Kidney (tissue), 13 donors: ENCODE measurements at regions not wholly inside any gene's neighbourhood (a gene's known extent, or its start where the extent isn't known, plus 50 kb on each side); places are given as distances from the start of the nearest gene placed in this dataset.

ENCODE experiments used
- DNase-seq, 5 donors: peaks; one replicate each; pipeline ENCODE4 v3.0.0-alpha.2; 2013 to 2020
- FAIRE-seq: peaks from 2 replicates; lab custom pipeline; 2012; peaks lifted over from hg19 to GRCh38; lab: Jason Lieb, UNC
- H3K27ac ChIP-seq, 2 donors: one replicate each; pipeline ENCODE4 v1.7.0; 2013; ENCODE audit warnings: low read depth in 2 of 2, low read length in 2 of 2, inconsistent platforms in 1 of 2
- H3K27me3 ChIP-seq: one replicate; pipeline ENCODE4 v1.7.1; 2013; ENCODE audit warnings: low read length, inconsistent platforms; ENCODE audit not compliant: control insufficient read depth, insufficient read depth
- H3K36me3 ChIP-seq, 3 donors: one replicate each; pipeline versions ENCODE4 v1.7.0 to v1.7.1; 2013; ENCODE audit warnings: low read length in 3 of 3, control low read depth in 1 of 3, inconsistent platforms in 1 of 3; ENCODE audit not compliant: insufficient read depth in 3 of 3, control insufficient read depth in 2 of 3
- H3K4me1 ChIP-seq, 3 donors: one replicate each; pipeline versions ENCODE4 v1.7.0 to v1.7.1; 2013; ENCODE audit warnings: low read length in 3 of 3, inconsistent platforms in 1 of 3, low read depth in 1 of 3; ENCODE audit not compliant: control insufficient read depth in 2 of 3, insufficient read depth in 2 of 3
- H3K4me3 ChIP-seq, 3 donors: one replicate each; pipeline versions ENCODE4 v1.7.0 to v1.8.1; 2013; ENCODE audit warnings: low read length in 3 of 3, control low read depth in 1 of 3, inconsistent platforms in 1 of 3
- H3K9ac ChIP-seq, 3 donors: one replicate each; pipeline versions ENCODE4 v1.7.0 to v1.7.1; 2013; ENCODE audit warnings: low read length in 3 of 3, control low read depth in 1 of 3, inconsistent platforms in 1 of 3
- H3K9me3 ChIP-seq, 3 donors: one replicate each; pipeline versions ENCODE4 v1.7.0 to v1.7.1; 2013; ENCODE audit warnings: low read length in 3 of 3, control low read depth in 1 of 3, inconsistent platforms in 1 of 3; ENCODE audit not compliant: control insufficient read depth in 2 of 3, insufficient read depth in 1 of 3
- intact Hi-C: fragments of 100-400 bp; cut with DNase I; formaldehyde crosslinking; loops from one replicate; pipeline ENCODE4 v1.11.1; 2022
- TF ChIP-seq, protein P1 (sequence below): IDR thresholded peaks from 3 replicates; pipeline ENCODE4 v1.5.1; 2012; ENCODE audit warnings: mild to moderate bottlenecking, moderate library complexity, borderline replicate concordance; ENCODE audit not compliant: insufficient read depth; ENCODE audit errors: extremely low read depth
- donor health status: control.
- donor health status: control.
- donor health status: control.
- donor health status: control.
- donor health status: control.
- donor health status: DM: yes; HTN: yes; CAD: no.
- donor health status: Normal renal cell carcinoma (clear cell type).

DNA sequence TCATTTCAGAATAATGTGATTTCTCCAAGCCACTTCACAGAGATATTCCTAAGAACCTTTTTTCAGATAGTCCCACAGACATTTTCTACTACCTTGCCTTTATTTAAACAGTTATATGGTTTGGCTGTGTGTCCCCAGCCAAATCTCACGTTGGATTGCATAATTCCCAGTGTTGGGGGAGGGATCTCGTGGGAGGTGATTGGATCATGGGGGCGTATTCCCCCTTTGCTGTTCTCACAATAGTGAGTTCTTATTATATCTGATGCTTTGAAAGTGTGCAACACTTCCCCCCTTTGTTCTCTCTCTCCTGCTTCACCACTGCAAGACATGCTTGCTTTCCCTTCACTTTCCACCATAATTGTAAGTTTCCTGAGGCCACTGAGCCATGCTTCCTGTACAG lies 93.6 kb upstream of the ZNF678 start:
- Histone ChIP-seq H3K9ac (no peak overlapping the region), H3K4me3 (no peak overlapping the region), H3K27ac (no peak overlapping the region), H3K36me3 (no peaks in the 10 kb centered on the region), H3K4me1 (no peaks in the 10 kb centered on the region), H3K9me3 (no peaks in the 10 kb centered on the region), H3K27me3 (no peaks in the 10 kb centered on the region)
- intact Hi-C loops = no loop called here
- FAIRE-seq (no peak), DNase-seq (no peak)
- TF ChIP-seq, protein P1, sequence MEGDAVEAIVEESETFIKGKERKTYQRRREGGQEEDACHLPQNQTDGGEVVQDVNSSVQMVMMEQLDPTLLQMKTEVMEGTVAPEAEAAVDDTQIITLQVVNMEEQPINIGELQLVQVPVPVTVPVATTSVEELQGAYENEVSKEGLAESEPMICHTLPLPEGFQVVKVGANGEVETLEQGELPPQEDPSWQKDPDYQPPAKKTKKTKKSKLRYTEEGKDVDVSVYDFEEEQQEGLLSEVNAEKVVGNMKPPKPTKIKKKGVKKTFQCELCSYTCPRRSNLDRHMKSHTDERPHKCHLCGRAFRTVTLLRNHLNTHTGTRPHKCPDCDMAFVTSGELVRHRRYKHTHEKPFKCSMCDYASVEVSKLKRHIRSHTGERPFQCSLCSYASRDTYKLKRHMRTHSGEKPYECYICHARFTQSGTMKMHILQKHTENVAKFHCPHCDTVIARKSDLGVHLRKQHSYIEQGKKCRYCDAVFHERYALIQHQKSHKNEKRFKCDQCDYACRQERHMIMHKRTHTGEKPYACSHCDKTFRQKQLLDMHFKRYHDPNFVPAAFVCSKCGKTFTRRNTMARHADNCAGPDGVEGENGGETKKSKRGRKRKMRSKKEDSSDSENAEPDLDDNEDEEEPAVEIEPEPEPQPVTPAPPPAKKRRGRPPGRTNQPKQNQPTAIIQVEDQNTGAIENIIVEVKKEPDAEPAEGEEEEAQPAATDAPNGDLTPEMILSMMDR = no peak

DNA sequence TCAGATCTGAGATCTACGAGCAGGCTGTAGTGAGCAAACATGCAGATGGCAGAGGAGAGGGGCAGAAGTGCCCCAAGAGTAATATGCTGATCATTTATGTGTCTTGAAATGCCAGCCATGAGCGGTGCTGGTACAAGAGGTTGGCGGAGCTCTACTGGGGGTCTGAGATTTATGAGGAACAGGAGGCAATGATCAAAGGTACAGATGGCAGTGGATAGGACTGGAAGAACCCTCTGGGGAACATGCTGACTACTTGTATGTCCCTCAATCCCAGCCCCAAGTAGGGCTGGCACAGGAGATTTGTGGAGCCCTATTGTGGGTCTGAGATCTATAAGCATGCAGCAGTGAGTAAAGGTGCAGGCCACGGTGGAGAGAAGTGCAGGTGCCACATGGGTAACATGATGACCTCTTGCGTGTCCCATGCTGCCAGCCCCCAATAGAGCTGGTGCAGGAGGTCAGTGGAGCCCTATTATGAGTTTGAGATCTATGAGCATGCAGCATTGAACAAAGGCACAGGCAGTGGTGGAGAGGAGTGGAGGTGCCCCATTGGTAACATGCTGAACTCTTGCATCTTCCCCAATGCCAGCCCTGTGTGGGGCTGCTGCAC lies 97.2 kb upstream of the ZNF678 start:
- TF ChIP-seq, protein P1 = no peak
- DNase-seq (peak in 1 of 5 donors; percentile 27), FAIRE-seq (no peak)
- intact Hi-C loops = no loop called here
- Histone ChIP-seq H3K27ac (no peak overlapping the region), H3K4me1 (no peaks in the 10 kb centered on the region), H3K36me3 (no peaks in the 10 kb centered on the region), H3K9ac (no peak overlapping the region), H3K9me3 (no peaks in the 10 kb centered on the region), H3K4me3 (no peak overlapping the region), H3K27me3 (no peaks in the 10 kb centered on the region)

GRCh38 chr1:227465256-227465655 lies 98.1 kb upstream of the ZNF678 start:
- H3K27ac ChIP-seq = no peak overlapping the region
- H3K9me3 ChIP-seq = no peaks in the 10 kb centered on the region
- intact Hi-C loops = no loop called here
- H3K4me3 ChIP-seq = no peak overlapping the region
- FAIRE-seq (no peak), DNase-seq (peak in 1 of 5 donors; percentile 39)
- TF ChIP-seq, protein P1 = no peak
- no peak overlapping the region for H3K9ac ChIP-seq
- H3K4me1 ChIP-seq = no peaks in the 10 kb centered on the region
- H3K36me3 ChIP-seq = no peaks in the 10 kb centered on the region
- no peaks in the 10 kb centered on the region for H3K27me3 ChIP-seq

GRCh38 chr1:227459977-227460376 lies 103.4 kb upstream of the ZNF678 start:
- TF ChIP-seq, protein P1 = no peak
- Histone ChIP-seq H3K36me3 (no peaks in the 10 kb centered on the region), H3K27ac (no peak overlapping the region), H3K27me3 (no peaks in the 10 kb centered on the region), H3K4me1 (no peaks in the 10 kb centered on the region), H3K9ac (no peak overlapping the region), H3K9me3 (no peaks in the 10 kb centered on the region), H3K4me3 (no peak overlapping the region)
- FAIRE-seq (no peak), DNase-seq (peak in 4 of 5 donors; percentile 24 to 50 (median 32))
- intact Hi-C loops = no loop called here
